DOHH2 (cell line): ENCODE measurements at regions not wholly inside any gene's neighbourhood (a gene's known extent, or its start where the extent isn't known, plus 50 kb on each side); places are given as distances from the start of the nearest gene placed in this dataset.

Source experiments
- H3F3A ChIP-seq: fragments of 200-600 bp; sonication (generic), shearing (Covaris generic); 2 replicates; pipeline ENCODE4 v1.6.0; 2016; ENCODE audit warnings: antibody characterized with exemption, mild to moderate bottlenecking; ENCODE audit not compliant: control insufficient read depth, insufficient read depth
- H3K27ac ChIP-seq: fragments of 200-600 bp; sonication (generic); 2 replicates; pipeline ENCODE4 v1.5.1; 2014; ENCODE audit warnings: low read depth, mild to moderate bottlenecking, low read length, moderate library complexity
- H3K27me3 ChIP-seq: fragments of 200-600 bp; sonication (generic); 2 replicates; pipeline ENCODE4 v1.6.1; 2014; ENCODE audit warnings: mild to moderate bottlenecking, low read length, mixed read lengths; ENCODE audit not compliant: control insufficient read depth
- H3K36me3 ChIP-seq: fragments of 200-600 bp; sonication (generic); 2 replicates; pipeline ENCODE4 v1.6.1; 2014; ENCODE audit warnings: mild to moderate bottlenecking, low read length, moderate library complexity, mixed read lengths; ENCODE audit not compliant: control insufficient read depth
- H3K4me1 ChIP-seq: fragments of 200-600 bp; sonication (generic); 2 replicates; pipeline ENCODE4 v1.6.1; 2014; ENCODE audit warnings: mild to moderate bottlenecking, low read length, mixed read lengths; ENCODE audit not compliant: control insufficient read depth
- H3K4me2 ChIP-seq: fragments of 200-600 bp; sonication (generic); 2 replicates; pipeline ENCODE4 v1.6.0; 2014; ENCODE audit warnings: mild to moderate bottlenecking, low read length, moderate library complexity
- H3K4me3 ChIP-seq: fragments of 200-600 bp; sonication (generic); 2 replicates; pipeline ENCODE4 v1.5.1; 2014; ENCODE audit warnings: mild to moderate bottlenecking, low read length, mixed read lengths
- H3K79me2 ChIP-seq: fragments of 200-600 bp; sonication (generic); 2 replicates; pipeline ENCODE4 v1.6.1; 2014; ENCODE audit warnings: mild to moderate bottlenecking, low read length, mixed read lengths; ENCODE audit not compliant: control insufficient read depth
- H3K9me2 ChIP-seq: fragments of 200-600 bp; sonication (generic); replicated peaks from 2 replicates; pipeline ENCODE4 v1.6.1; 2014; ENCODE audit warnings: mild to moderate bottlenecking, low read length, mixed read lengths; ENCODE audit not compliant: control insufficient read depth
- H3K9me3 ChIP-seq: fragments of 200-600 bp; sonication (generic); 2 replicates; pipeline ENCODE4 v1.6.1; 2014; ENCODE audit warnings: antibody characterized with exemption, low read length, mixed read lengths; ENCODE audit not compliant: control insufficient read depth, insufficient read depth
- H4K20me1 ChIP-seq: fragments of 200-600 bp; sonication (generic); 2 replicates; pipeline ENCODE4 v1.6.0; 2014; ENCODE audit warnings: low read depth, mild to moderate bottlenecking, antibody characterized with exemption, low read length, moderate library complexity; ENCODE audit not compliant: control insufficient read depth, insufficient read depth
- CTCF ChIP-seq: fragments of 200-600 bp; sonication (generic); IDR thresholded peaks from one replicate; pipeline ENCODE4 v1.5.1; 2014; ENCODE audit warnings: antibody characterized with exemption, mild to moderate bottlenecking, low read depth, low read length; ENCODE audit not compliant: poor library complexity, severe bottlenecking
- EZH2phosphoT487 ChIP-seq: fragments of 200-600 bp; sonication (generic); IDR thresholded peaks from 2 replicates; pipeline ENCODE4 v1.6.1; 2017; ENCODE audit warnings: borderline replicate concordance, mild to moderate bottlenecking, antibody characterized with exemption, low read length, moderate library complexity, mixed read lengths

- Histone ChIP-seq H4K20me1 (no peaks in the 10 kb centered on the region), H3K4me2 (peak overlapping the region; percentile 53), H3K79me2 (no peaks in the 10 kb centered on the region), H3K27ac (no peak overlapping the region), H3K9me3 (no peaks in the 10 kb centered on the region), H3K4me3 (no peak overlapping the region; the same call in 1 of the 2 replicates), H3F3A (no peaks in the 10 kb centered on the region), H3K36me3 (no peaks in the 10 kb centered on the region), H3K9me2 (no peaks in the 10 kb centered on the region), H3K4me1 (peaks cover 39% of the 10 kb centered on the region), H3K27me3 (no peaks in the 10 kb centered on the region)
- TF ChIP-seq EZH2phosphoT487 (no peak), CTCF (no peak)
These were observed 100.7 kb upstream of the PDE4B start for GRCh38 chr1:65691972-65692371.

GRCh38 chr1:65694126-65694525, 98.6 kb upstream of the PDE4B start:
- Histone ChIP-seq H3K9me2 (no peaks in the 10 kb centered on the region), H4K20me1 (no peaks in the 10 kb centered on the region), H3K4me3 (no peak overlapping the region), H3K79me2 (no peaks in the 10 kb centered on the region), H3K27me3 (no peaks in the 10 kb centered on the region), H3K9me3 (no peaks in the 10 kb centered on the region), H3F3A (no peaks in the 10 kb centered on the region), H3K27ac (no peak overlapping the region), H3K36me3 (no peaks in the 10 kb centered on the region), H3K4me2 (no peak overlapping the region), H3K4me1 (peaks cover 38% of the 10 kb centered on the region)
- TF ChIP-seq EZH2phosphoT487 (no peak), CTCF (no peak)

- H3K4me3 ChIP-seq: no peak overlapping the region
- H3K27ac ChIP-seq: no peak overlapping the region
- no peaks in the 10 kb centered on the region for H3K9me2 ChIP-seq
- no peaks in the 10 kb centered on the region for H3K27me3 ChIP-seq
- no peaks in the 10 kb centered on the region for H3K9me3 ChIP-seq
- H3K36me3 ChIP-seq: no peaks in the 10 kb centered on the region
- H3F3A ChIP-seq: no peaks in the 10 kb centered on the region
- no peak overlapping the region for H3K4me2 ChIP-seq
- no peaks in the 10 kb centered on the region for H4K20me1 ChIP-seq
- TF ChIP-seq EZH2phosphoT487 (no peak), CTCF (no peak)
- H3K79me2 ChIP-seq: no peaks in the 10 kb centered on the region
- peaks cover 41% of the 10 kb centered on the region for H3K4me1 ChIP-seq
These were observed 97.8 kb upstream of the PDE4B start for GRCh38 chr1:65694933-65695332.

GRCh38 chr1:65698590-65698989, 94.1 kb upstream of the PDE4B start:
- H3K9me2 ChIP-seq: no peaks in the 10 kb centered on the region
- H3F3A ChIP-seq: no peaks in the 10 kb centered on the region
- peaks cover 50% of the 10 kb centered on the region for H3K4me1 ChIP-seq
- no peaks in the 10 kb centered on the region for H3K36me3 ChIP-seq
- no peaks in the 10 kb centered on the region for H3K79me2 ChIP-seq
- H3K4me2 ChIP-seq: no peak overlapping the region
- H3K4me3 ChIP-seq: no peak overlapping the region
- TF ChIP-seq CTCF (no peak), EZH2phosphoT487 (no peak)
- no peak overlapping the region for H3K27ac ChIP-seq
- H3K27me3 ChIP-seq: no peaks in the 10 kb centered on the region
- no peaks in the 10 kb centered on the region for H3K9me3 ChIP-seq
- no peaks in the 10 kb centered on the region for H4K20me1 ChIP-seq
